ENCODE measurements at regions not wholly inside any gene's neighbourhood (a gene's known extent, or its start where the extent isn't known, plus 50 kb on each side); places are given as distances from the start of the nearest gene placed in this dataset.
A peak's percentile ranks its signal among the peaks of the same experiment; 100 is the strongest.
"Not testable (repeated sequence)": the region's sequence is repeated elsewhere in the genome, so short reads cannot be mapped to it uniquely, and the experiment has no call there.

GRCh38 chrX:26581091-26581490 lies 365.1 kb downstream of the MAGEB5 start:
- no peak for DNase-seq

DNA sequence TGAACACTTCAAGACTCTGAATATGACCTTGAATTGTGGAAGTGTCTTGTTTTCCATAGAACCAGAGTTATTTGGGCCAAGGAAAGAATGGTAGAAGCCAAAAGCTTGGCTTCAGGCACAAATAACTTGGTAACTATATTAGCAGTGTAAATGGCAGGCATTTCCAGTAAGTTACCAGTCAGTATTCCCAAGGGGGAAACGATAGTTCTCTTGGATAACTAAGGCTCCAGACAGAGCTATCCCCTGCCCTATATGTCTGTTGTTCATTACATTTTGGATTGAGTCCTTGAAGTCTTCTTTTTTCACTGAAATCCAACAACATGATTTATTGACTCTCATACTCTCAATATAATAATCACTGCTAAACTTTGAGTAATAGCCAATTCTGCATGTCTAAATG lies 364.1 kb downstream of the MAGEB5 start:
- DNase-seq, result no peak

DNA sequence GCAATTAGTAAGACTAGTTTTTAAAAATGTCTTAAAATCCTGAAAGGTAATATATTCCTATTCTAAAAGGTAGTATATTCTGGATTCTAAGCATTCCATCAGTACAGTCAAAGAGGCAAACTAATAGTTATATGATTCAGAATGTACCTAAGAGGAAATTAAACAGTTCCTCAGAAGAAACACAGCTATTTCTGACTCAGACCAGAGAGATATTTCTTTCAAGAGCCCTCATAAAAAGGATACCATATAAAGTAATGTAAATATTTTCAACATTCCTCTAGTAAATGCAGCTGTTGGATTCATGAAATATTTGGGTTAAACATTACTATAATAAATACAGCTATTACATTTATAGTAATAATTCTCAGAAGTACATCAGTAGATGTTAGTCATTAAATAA lies 358.3 kb downstream of the MAGEB5 start:
- no peak for DNase-seq

DNA sequence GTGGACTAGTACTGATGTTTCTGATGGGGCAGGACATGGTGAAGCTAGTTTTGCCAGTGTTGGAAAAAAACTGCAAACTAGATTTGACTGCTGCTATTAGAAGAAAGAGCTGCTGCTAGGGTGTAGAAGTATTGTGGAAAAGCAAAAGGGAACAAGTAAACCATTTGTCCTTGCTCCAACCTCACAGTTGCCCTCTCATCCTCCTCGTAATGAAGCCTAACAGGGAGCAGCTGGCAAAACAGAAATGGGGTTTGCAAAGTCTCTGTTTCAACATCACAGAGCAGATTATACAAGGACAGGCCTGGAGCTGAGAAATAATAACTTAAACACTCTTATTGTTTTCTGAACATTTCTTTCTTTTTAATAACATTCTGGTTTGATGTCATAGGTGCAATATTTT lies 346.2 kb downstream of the MAGEB5 start:
- DNase-seq, result no peak

DNA sequence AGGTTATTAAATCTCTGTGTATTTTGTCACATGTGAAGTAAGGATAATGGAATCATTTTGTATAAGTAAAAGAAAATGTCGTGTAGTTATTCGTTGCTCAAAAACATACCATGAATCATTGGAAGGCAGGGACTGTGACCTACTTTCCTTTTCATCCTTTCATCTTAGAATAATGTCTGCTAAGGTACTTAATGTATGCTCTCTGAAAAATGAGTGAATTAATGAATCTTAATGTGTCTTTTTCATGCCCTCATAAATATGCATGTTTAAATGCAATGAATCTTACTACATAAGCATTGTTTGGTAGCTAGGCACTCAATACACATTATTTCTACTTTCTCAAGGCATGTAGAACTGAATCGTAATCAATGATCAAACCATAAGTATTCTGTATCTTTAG lies 343.9 kb downstream of the MAGEB5 start:
- no peak for DNase-seq

- no peak for DNase-seq
Measured at GRCh38 chrX:26558719-26559386, 342.9 kb downstream of the MAGEB5 start.

- DNase-seq, result no peak
Measured at GRCh38 chrX:26557691-26558321, 341.8 kb downstream of the MAGEB5 start.

DNA sequence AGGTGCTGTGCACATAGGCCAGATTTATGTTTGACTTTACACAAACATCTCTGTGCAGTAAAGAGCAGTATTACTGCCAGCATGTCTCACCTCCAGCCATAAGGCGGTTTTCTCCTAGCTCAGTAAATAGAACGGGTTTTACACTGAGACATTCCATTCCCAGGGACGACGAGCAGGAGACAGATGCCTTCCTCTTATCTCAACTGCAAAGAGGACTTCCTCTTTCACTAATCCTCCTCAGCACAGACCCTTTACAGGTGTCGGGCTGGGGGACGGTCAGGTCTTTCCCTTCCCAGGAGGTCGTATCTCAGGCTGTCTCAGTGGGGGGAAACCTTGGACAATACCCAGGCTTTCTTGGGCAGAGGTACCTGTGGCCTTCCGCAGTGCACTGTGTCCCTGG lies 309.8 kb downstream of the MAGEB5 start:
- not testable (repeated sequence) for DNase-seq

DNA sequence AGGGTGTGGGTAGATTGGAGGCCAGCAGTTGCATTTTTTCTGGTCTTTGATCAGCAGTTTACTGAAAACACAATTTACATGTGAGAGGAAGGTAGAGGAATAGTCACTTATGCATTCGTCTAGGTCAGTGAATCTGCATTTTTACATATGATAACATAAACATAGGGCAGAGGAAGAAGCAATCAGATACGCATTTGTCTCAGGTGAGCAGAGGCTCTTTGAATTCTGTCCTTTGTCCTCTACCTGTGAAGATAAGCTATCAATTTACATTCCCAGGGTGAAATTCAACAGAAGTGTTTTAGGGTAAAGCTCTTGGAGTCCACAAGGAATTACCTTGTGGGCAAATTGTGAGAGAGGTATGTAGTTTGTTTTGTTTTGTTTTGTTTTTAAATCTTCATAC lies 306.5 kb downstream of the MAGEB5 start:
- DNase-seq, result no peak

- DNase-seq, result no peak
Measured at GRCh38 chrX:26511589-26512363, 295.8 kb downstream of the MAGEB5 start.

DNA sequence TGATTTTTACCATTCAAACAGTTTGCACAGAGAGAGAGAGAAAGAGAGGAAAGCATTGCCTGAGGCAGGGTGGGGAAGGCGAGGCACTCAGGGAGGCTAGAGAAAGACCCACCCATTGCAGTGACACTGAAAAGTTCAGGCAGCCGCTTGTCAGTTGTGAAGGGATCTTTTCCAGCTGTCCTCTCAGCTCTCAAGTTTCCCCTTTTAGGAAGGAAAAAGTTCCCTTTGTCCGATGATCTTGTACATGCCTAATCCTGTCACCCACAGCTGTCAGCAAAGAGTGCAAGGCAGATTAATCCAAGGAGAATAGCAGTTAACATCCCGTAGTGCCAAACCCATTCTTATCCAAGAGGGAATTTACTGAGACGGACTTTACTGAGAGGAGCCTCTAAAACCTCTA lies 255.0 kb downstream of the MAGEB5 start:
- DNase-seq, result no peak

GRCh38 chrX:26466387-26466786 lies 250.4 kb downstream of the MAGEB5 start:
- no peak for DNase-seq

GRCh38 chrX:26445288-26445687 lies 229.3 kb downstream of the MAGEB5 start:
- DNase-seq, result no peak

DNA sequence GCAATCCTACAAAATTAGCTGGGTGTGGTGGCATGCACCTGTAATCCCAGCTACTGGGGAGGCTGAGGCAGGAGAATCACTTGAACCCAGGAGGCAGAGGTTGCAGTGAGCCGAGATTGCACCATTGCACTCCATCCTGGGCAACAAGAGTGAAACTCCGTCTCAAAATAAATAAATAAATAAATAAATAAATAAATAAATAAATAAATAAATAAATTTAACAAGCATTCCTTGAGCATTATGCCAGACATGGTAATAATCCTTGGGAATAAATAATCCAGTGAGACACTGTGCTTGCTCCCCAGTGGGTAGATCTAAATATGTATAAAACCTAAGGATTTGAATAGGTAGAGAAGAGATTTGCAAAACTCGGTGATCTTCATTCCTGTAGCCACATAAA lies 228.4 kb downstream of the MAGEB5 start:
- not testable (repeated sequence) for DNase-seq

- no peak for DNase-seq
Measured at GRCh38 chrX:26442340-26442739, 226.4 kb downstream of the MAGEB5 start.

- DNase-seq, result no peak
Measured at GRCh38 chrX:26414534-26414933, 198.6 kb downstream of the MAGEB5 start.

- DNase-seq, result no peak
Measured at GRCh38 chrX:26411045-26411444, 195.1 kb downstream of the MAGEB5 start.

GRCh38 chrX:26409636-26410035 lies 193.7 kb downstream of the MAGEB5 start:
- no peak for DNase-seq

- no peak for DNase-seq
Measured at GRCh38 chrX:26387906-26388305, 171.9 kb downstream of the MAGEB5 start.

DNA sequence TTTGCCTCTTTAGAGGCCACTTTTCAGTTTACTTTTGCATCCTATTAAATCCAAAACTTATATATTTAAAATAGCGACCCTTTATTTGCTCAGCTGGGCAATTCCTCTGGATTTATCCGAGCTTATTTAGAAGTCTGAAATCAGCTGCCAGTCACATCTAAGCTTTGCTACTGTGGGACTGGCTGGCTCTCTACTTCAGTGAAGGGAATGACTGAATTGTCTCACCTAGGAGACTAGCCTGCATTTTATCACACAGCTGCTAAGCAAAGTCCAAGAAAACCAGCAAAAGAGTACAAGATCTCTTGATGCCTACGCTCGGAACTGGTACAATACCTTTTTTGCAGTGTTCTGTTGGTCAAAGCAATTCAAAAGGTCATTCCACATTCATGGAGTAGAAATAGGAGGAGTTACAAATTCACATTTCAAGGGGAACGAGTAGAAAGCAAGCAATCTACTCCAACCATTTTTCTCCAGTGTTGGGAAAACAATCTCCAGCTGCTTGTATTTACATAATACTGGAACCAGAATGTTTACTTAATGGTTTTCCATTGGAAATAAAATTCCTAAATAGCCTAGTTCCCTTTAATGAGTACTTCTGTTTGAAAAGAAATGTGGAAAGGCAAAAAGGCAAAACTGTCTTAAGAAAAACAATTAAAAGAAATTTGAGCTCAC lies 160.2 kb downstream of the MAGEB5 start:
- peak; percentile 6 for DNase-seq

- no peak for DNase-seq
Measured at GRCh38 chrX:26375346-26375745, 159.4 kb downstream of the MAGEB5 start.

- DNase-seq, result peak; percentile 1
Measured at GRCh38 chrX:26373829-26374228, 157.9 kb downstream of the MAGEB5 start.

DNA sequence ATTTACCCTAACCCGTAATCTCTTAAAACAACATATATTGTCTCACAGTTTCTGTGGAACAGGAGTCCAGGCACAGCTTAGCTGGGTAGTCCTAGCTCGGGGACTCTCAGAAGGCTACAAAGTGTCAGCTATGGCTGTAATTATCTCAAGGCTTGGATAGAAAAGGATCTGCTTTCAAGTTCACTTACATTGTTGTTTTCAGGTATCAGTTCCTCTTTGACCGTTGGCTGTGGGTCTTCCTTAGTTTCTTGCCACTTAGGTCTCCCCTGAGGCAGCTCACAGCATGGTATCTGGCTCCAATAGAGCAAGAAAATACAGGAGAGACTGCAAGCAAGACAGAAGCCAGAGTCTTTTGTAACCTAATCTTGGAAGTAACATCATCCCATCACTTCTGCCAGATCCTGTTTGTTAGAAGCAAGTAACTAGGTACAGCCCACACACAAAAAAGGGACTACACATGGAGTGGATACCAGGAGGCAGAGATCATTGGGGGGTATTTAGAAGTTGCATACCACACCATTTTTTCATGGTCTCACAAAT lies 137.0 kb downstream of the MAGEB5 start:
- DNase-seq, result no peak
